Tibial nerve (tissue), 3 donors: ENCODE measurements at regions not wholly inside any gene's neighbourhood (a gene's known extent, or its start where the extent isn't known, plus 50 kb on each side); places are given as distances from the start of the nearest gene placed in this dataset.

Experiments
- CTCF ChIP-seq, 5 experiments: fragments of 200-600 bp in 3 of 5; fragments of 450-650 bp in 2 of 5; sonication (generic) in 3 of 5; IDR thresholded peaks; one replicate each; pipeline ENCODE4 v1.5.1; 2016 to 2019; ENCODE audit warnings: antibody characterized with exemption in 5 of 5, mild to moderate bottlenecking in 3 of 5, moderate library complexity in 2 of 5
- POLR2A ChIP-seq, 2 donors: fragments of 450-650 bp; IDR thresholded peaks; one replicate each; pipeline ENCODE4 v1.6.1; 2017; ENCODE audit warnings: antibody characterized with exemption in 2 of 2, mild to moderate bottlenecking in 2 of 2, moderate library complexity in 2 of 2

- TF ChIP-seq CTCF (IDR thresholded peaks at IDR 0.05) (no peak), POLR2A (IDR thresholded peaks at IDR 0.05) (no peak)
These were observed 334.8 kb upstream of the KLF3 start for GRCh38 chr4:38328989-38329729.
